ENCODE measurements at regions not wholly inside any gene's neighbourhood (a gene's known extent, or its start where the extent isn't known, plus 50 kb on each side); places are given as distances from the start of the nearest gene placed in this dataset.

DNA sequence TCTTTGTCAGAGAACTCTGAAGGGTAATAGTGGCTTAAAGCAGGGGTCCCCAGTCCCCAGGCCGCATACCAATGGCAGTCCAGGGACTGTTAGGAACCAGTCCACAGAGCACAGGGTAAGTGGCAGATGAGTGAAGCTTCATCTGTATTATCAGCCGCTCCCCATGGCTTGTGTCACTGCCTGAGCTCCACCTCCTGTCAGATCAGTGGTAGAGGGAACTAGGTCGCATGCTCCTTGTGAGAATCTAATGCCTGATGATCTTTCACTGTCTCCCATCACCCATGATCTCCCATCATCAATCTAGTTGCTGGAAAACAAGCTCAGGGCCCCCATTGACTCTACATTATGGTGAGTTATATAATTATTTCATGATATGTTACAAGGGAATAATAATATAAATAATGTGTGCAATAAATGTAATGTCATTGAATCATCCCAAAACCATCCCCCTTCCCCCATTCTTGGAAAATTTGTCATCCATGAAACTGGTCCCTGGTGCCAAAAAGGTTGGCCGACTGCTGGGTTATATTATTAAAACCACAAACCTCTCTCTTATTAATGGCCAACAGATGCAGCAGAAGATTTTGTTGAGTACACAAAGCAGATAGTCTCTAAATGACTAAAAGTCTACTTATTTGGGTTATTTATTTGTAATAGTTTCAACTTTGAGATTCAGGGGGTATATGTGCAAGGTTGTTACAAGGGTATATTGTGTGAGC is 782.7 kb downstream of the CDH11 start:
- Histone ChIP-seq H3K4me1 (no peaks in the 10 kb centered on the region), H3K9me3 (no peaks in the 10 kb centered on the region), H3K27me3 (no peaks in the 10 kb centered on the region), H3K27ac (no peak overlapping the region), H3K4me3 (no peak overlapping the region), H3K36me3 (no peaks in the 10 kb centered on the region)
- no peak for DNase-seq (ENCODE audit: low spot score in 2 of 2)
- TF ChIP-seq, protein P1, sequence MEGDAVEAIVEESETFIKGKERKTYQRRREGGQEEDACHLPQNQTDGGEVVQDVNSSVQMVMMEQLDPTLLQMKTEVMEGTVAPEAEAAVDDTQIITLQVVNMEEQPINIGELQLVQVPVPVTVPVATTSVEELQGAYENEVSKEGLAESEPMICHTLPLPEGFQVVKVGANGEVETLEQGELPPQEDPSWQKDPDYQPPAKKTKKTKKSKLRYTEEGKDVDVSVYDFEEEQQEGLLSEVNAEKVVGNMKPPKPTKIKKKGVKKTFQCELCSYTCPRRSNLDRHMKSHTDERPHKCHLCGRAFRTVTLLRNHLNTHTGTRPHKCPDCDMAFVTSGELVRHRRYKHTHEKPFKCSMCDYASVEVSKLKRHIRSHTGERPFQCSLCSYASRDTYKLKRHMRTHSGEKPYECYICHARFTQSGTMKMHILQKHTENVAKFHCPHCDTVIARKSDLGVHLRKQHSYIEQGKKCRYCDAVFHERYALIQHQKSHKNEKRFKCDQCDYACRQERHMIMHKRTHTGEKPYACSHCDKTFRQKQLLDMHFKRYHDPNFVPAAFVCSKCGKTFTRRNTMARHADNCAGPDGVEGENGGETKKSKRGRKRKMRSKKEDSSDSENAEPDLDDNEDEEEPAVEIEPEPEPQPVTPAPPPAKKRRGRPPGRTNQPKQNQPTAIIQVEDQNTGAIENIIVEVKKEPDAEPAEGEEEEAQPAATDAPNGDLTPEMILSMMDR (IDR thresholded peaks at IDR 0.05), result no peak
- intact Hi-C loops (cut with DNase I), result no loop called here

DNA sequence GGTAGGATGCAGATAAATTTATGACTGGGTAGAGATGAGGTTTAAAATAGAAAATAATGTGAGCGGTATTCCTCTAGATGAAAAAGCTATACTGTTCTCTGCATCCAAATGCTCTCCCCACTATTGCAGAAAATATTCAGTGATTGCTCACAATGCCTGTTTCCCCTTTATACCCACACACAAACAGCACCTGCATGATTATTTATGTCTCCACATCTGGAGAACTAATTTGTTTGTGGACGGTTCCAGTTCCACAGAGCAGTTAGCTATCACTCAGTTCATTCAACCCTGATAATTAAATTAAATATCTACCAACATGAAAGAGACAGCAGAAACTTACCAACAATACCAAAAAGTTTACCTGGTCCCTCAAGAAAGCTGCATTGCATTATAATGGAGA is 800.0 kb downstream of the CDH11 start:
- Histone ChIP-seq H3K27me3 (no peaks in the 10 kb centered on the region), H3K4me3 (no peak overlapping the region), H3K9me3 (no peaks in the 10 kb centered on the region), H3K27ac (no peak overlapping the region), H3K4me1 (no peaks in the 10 kb centered on the region), H3K36me3 (no peaks in the 10 kb centered on the region)
- intact Hi-C loops (cut with DNase I), result no loop called here
- DNase-seq (ENCODE audit: low spot score in 2 of 2), result no peak
- TF ChIP-seq, protein P1 (IDR thresholded peaks at IDR 0.05), result no peak

DNA sequence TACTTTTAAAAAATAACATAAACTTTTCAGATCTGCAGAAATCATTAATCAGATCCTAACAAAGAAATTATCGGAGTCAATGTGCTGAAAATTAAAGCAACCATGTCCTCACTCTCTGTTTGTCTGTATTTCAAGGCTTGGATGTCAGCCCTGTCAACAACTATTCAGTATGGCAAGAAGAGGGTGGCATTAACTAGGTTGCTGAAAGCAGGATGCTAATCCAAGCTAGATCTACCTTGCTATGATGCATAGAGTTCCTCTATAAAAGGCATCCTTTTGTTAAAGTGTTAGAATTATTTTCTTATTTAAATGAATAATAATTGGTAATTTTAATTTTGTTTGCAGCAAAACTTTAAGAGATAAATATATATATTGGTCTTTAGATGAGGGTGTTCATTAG is 800.8 kb downstream of the CDH11 start:
- no peaks in the 10 kb centered on the region for H3K27me3 ChIP-seq
- no peaks in the 10 kb centered on the region for H3K4me1 ChIP-seq
- no peaks in the 10 kb centered on the region for H3K36me3 ChIP-seq
- H3K27ac ChIP-seq, result no peak overlapping the region
- no peak for DNase-seq (ENCODE audit: low spot score in 2 of 2)
- intact Hi-C loops (cut with DNase I), result no loop called here
- H3K9me3 ChIP-seq, result no peaks in the 10 kb centered on the region
- H3K4me3 ChIP-seq, result no peak overlapping the region
- TF ChIP-seq, protein P1 (IDR thresholded peaks at IDR 0.05), result no peak

DNA sequence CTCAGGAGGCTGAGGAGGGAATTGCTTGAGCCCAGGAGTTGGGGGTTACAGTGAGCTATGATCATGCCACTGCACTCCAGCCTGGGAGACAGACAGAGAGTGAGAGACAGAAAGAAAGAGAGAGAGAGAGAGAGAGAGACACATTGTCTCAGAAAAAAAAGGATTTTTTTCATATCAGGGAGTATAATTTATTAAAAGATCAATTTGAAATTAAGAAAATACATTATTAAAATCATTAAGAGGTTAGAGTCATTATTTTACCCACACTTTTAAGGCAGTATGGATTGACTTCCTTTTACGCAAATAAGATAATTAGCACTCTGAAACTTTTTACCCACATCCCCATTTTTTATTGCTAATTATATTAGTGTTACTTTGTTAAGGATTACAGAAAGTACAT is 804.3 kb downstream of the CDH11 start:
- Histone ChIP-seq H3K9me3 (no peaks in the 10 kb centered on the region), H3K4me1 (no peaks in the 10 kb centered on the region), H3K27ac (no peak overlapping the region), H3K4me3 (no peak overlapping the region), H3K36me3 (no peaks in the 10 kb centered on the region), H3K27me3 (no peaks in the 10 kb centered on the region)
- intact Hi-C loops (cut with DNase I), result no loop called here
- TF ChIP-seq, protein P1 (IDR thresholded peaks at IDR 0.05), result no peak
- DNase-seq (ENCODE audit: low spot score in 2 of 2), result no peak

DNA sequence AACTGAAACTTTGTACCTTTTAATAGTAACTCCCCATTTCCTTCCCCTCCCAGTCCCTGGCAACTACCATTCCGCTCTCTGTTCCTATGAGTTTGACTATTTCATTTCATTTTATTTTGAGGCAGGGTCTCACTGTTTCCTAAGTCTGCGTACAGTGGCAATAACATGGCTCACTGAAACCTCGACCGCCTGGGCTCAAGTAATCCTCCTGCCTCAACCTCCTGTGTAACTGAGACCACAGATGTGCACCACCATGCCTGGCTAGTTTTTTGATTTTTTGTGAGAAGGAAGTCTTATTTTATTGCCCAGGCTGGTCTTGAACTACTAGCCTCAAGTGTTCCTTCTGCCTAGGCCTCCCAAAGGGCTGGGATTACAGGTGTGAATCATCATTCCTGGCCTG is 808.1 kb downstream of the CDH11 start:
- H3K27ac ChIP-seq, result no peak overlapping the region
- no peaks in the 10 kb centered on the region for H3K27me3 ChIP-seq
- no peak for DNase-seq (ENCODE audit: low spot score in 2 of 2)
- TF ChIP-seq, protein P1 (IDR thresholded peaks at IDR 0.05), result no peak
- intact Hi-C loops (cut with DNase I), result no loop called here
- H3K9me3 ChIP-seq, result no peaks in the 10 kb centered on the region
- no peaks in the 10 kb centered on the region for H3K4me1 ChIP-seq
- H3K36me3 ChIP-seq, result no peaks in the 10 kb centered on the region
- no peak overlapping the region for H3K4me3 ChIP-seq

DNA sequence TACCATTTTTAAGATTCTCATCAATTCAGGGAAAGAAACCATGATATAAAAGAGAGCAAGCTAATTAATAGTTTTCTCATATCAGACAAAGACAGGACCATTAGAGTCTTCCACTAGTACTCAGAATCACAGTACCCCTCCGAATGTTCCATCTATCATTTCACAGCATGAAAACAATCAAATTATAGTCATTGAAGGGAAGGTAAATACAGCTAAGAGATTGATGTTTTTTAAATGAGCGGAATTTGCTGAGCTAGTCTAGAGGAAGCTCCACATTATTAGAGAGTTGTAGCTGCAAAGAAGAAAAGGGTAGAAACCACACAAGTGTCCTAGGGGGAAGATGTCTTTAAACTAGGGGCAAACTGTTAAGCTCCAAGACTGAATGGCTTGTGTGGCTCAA is 808.9 kb downstream of the CDH11 start:
- TF ChIP-seq, protein P1 (IDR thresholded peaks at IDR 0.05), result no peak
- H3K36me3 ChIP-seq, result no peaks in the 10 kb centered on the region
- no peaks in the 10 kb centered on the region for H3K27me3 ChIP-seq
- DNase-seq (ENCODE audit: low spot score in 2 of 2), result no peak
- H3K9me3 ChIP-seq, result no peaks in the 10 kb centered on the region
- H3K4me3 ChIP-seq, result no peak overlapping the region
- no peaks in the 10 kb centered on the region for H3K4me1 ChIP-seq
- intact Hi-C loops (cut with DNase I), result no loop called here
- no peak overlapping the region for H3K27ac ChIP-seq

Measured in ascending aorta (tissue), 2 donors.